Osteocyte (in vitro differentiated cells): ENCODE measurements at regions not wholly inside any gene's neighbourhood (a gene's known extent, or its start where the extent isn't known, plus 50 kb on each side); places are given as distances from the start of the nearest gene placed in this dataset.

Experiments
- DNase-seq: peaks from one replicate; pipeline ENCODE4 v3.0.0; 2021; ENCODE audit warnings: mixed read lengths; ENCODE audit not compliant: unreplicated experiment; ENCODE audit errors: extremely low spot score
- H3K27ac Mint-ChIP-seq: one replicate; pipeline ENCODE4 v1.8.0; 2021; ENCODE audit warnings: mild to moderate bottlenecking, mixed read lengths; ENCODE audit not compliant: unreplicated experiment
- H3K27me3 Mint-ChIP-seq: one replicate; pipeline ENCODE4 v1.8.0; 2021; ENCODE audit warnings: mixed read lengths; ENCODE audit not compliant: unreplicated experiment
- H3K36me3 Mint-ChIP-seq: one replicate; pipeline ENCODE4 v1.8.0; 2021; ENCODE audit warnings: mixed read lengths; ENCODE audit not compliant: unreplicated experiment
- H3K4me1 Mint-ChIP-seq: one replicate; pipeline ENCODE4 v1.8.0; 2021; ENCODE audit warnings: mixed read lengths; ENCODE audit not compliant: unreplicated experiment
- H3K4me3 Mint-ChIP-seq: one replicate; pipeline ENCODE4 v1.8.0; 2021; ENCODE audit warnings: mild to moderate bottlenecking, moderate library complexity, mixed read lengths; ENCODE audit not compliant: unreplicated experiment
- H3K9me3 Mint-ChIP-seq: one replicate; pipeline ENCODE4 v1.8.0; 2021; ENCODE audit warnings: mixed read lengths; ENCODE audit not compliant: unreplicated experiment
- CTCF ChIP-seq: fragments of 200-600 bp; sonication (generic); IDR thresholded peaks from 2 replicates; pipeline ENCODE4 v1.5.0; 2021; ENCODE audit warnings: antibody characterized with exemption, mild to moderate bottlenecking, moderate library complexity

GRCh38 chr5:171702135-171702770 is 83.4 kb upstream of the SMIM23 start:
- H3K27ac Mint-ChIP-seq = no peak overlapping the region
- no peak for DNase-seq
- no peak overlapping the region for H3K4me3 Mint-ChIP-seq
- no peaks in the 10 kb centered on the region for H3K9me3 Mint-ChIP-seq
- H3K36me3 Mint-ChIP-seq = no peaks in the 10 kb centered on the region
- H3K4me1 Mint-ChIP-seq = peaks cover 5% of the 10 kb centered on the region
- peaks cover 31% of the 10 kb centered on the region for H3K27me3 Mint-ChIP-seq
- no peak for TF ChIP-seq CTCF

GRCh38 chr5:171703146-171703545 is 82.5 kb upstream of the SMIM23 start:
- no peak for TF ChIP-seq CTCF
- Mint-ChIP-seq H3K36me3 (no peaks in the 10 kb centered on the region), H3K4me3 (no peak overlapping the region), H3K4me1 (peaks cover 5% of the 10 kb centered on the region), H3K27me3 (peaks cover 31% of the 10 kb centered on the region), H3K9me3 (no peaks in the 10 kb centered on the region), H3K27ac (no peak overlapping the region)
- peak; percentile 78 for DNase-seq

GRCh38 chr5:171705036-171705435 is 80.6 kb upstream of the SMIM23 start:
- H3K4me3 Mint-ChIP-seq = no peak overlapping the region
- peak; percentile 68 for DNase-seq
- H3K27me3 Mint-ChIP-seq = peaks cover 36% of the 10 kb centered on the region
- H3K27ac Mint-ChIP-seq = no peak overlapping the region
- no peaks in the 10 kb centered on the region for H3K9me3 Mint-ChIP-seq
- H3K36me3 Mint-ChIP-seq = no peaks in the 10 kb centered on the region
- peaks cover 5% of the 10 kb centered on the region for H3K4me1 Mint-ChIP-seq
- no peak for TF ChIP-seq CTCF

- H3K4me3 Mint-ChIP-seq = no peak overlapping the region
Observed at GRCh38 chr5:171705830-171706468, 79.7 kb upstream of the SMIM23 start.

More at GRCh38 chr5:171705830-171706468, 79.7 kb upstream of the SMIM23 start:
- TF ChIP-seq CTCF = no peak
- Mint-ChIP-seq H3K27ac (no peak overlapping the region), H3K9me3 (no peaks in the 10 kb centered on the region), H3K4me1 (peaks cover 4% of the 10 kb centered on the region), H3K36me3 (no peaks in the 10 kb centered on the region), H3K27me3 (peaks cover 36% of the 10 kb centered on the region)
- peak; percentile 10 for DNase-seq
